HG03025 (cell line): ENCODE measurements at regions not wholly inside any gene's neighbourhood (a gene's known extent, or its start where the extent isn't known, plus 50 kb on each side); places are given as distances from the start of the nearest gene placed in this dataset.
"Not testable (repeated sequence)": the region's sequence is repeated elsewhere in the genome, so short reads cannot be mapped to it uniquely, and the experiment has no call there.

Source experiments
- ATAC-seq: cut with Tn5 transposase; IDR thresholded peaks from one replicate; pipeline ENCODE4 v1.9.1; 2021; ENCODE audit warnings: mild to moderate bottlenecking, moderate library complexity; ENCODE audit not compliant: unreplicated experiment, low FRiP score

- no peak for ATAC-seq
Measured at GRCh38 chr4:188903986-188904385, 764.7 kb downstream of the TRIML1 start.

GRCh38 chr4:188904617-188905016 lies 765.4 kb downstream of the TRIML1 start:
- no peak for ATAC-seq

GRCh38 chr4:188905248-188905647 lies 766.0 kb downstream of the TRIML1 start:
- no peak for ATAC-seq

DNA sequence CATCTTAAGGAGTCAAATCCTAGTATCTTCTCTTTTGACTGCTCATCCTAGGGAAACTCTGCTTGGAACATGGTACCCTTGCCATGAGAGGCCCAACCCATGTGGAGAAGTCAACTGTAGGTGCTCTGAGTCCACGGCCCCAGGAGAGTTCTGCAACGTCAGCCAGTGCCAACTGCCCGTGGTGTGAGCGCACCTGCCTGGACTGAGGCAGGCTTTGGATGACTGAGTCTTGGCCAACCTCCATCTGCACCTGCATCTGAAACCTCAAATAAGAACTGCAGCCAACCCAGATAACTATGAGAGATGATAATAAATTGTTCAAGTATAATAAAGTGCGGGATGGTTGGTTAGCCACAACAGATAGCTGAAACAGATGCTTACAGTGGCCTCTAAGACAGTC lies 772.0 kb downstream of the TRIML1 start:
- ATAC-seq, result no peak

- ATAC-seq, result no peak
Measured at GRCh38 chr4:188911707-188912106, 772.5 kb downstream of the TRIML1 start.

- no peak for ATAC-seq
Measured at GRCh38 chr4:188915175-188915574, 775.9 kb downstream of the TRIML1 start.

DNA sequence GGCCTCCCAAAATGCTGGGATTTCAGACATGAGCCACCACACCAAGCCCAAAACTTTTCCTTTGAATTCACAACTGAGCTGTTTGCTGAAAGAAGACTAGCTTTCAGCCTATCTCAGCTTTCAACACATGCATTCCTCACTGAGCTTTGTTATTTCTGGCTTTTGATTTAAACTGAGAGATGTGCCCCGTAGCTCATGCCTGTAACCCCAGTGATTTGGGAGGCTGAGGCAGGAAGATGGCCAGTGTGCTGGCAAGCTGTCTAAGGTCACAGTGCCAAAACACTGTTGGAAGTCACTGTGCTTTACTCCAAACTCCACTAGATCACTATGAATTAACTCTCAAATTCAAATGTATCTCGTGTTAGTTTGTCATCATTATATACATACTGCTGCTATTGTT lies 779.5 kb downstream of the TRIML1 start:
- ATAC-seq, result no peak

DNA sequence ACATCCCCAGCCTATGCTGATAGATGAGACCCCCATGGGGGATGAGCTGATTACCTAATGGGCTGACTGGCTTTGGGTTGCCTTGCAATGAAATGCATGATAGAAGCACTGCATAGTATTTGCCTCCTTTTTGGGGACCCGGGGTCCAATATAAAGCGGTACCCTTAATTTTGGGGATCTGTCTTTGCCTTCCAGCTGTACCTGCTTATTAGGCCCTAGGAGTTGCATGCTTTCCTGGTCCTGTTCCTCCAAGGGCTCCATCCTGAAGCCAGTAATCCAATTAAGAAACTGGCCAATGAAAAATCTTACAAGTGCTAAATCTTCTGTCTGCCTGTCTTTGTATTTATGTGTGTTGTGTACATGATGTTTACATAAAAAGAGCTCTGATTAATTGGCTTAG lies 791.6 kb downstream of the TRIML1 start:
- no peak for ATAC-seq

GRCh38 chr4:188934320-188934962 lies 795.2 kb downstream of the TRIML1 start:
- no peak for ATAC-seq

DNA sequence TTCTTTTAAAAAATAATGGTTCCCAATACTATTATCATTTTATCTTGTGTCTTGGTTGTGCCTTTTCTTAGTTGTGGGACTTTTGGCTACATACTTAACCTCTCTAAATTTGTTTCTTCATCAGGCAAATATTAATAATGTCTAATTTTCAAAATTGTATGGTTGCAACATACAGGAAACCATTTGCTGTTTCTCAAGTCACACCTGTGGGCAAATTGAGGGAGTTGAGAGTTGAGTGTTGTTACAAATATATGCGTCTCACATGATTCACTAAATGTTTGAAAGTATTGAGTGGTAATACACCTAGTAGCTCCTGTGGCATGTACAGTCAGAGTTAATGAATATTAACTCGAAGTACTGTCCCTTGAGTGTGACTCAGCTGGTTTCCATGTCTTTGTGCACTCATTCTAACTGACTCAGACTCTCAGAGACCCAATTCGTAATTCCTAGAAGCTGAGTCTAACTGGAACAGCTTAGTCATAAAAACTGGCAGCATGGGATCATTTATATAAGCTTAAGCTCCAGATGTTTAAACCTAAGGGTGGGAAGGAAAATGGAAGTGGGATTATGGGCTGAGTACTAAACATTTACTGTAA lies 802.4 kb downstream of the TRIML1 start:
- no peak for ATAC-seq

- ATAC-seq, result no peak
Measured at GRCh38 chr4:188942606-188943005, 803.4 kb downstream of the TRIML1 start.

GRCh38 chr4:188949596-188949995 lies 810.4 kb downstream of the TRIML1 start:
- no peak for ATAC-seq

DNA sequence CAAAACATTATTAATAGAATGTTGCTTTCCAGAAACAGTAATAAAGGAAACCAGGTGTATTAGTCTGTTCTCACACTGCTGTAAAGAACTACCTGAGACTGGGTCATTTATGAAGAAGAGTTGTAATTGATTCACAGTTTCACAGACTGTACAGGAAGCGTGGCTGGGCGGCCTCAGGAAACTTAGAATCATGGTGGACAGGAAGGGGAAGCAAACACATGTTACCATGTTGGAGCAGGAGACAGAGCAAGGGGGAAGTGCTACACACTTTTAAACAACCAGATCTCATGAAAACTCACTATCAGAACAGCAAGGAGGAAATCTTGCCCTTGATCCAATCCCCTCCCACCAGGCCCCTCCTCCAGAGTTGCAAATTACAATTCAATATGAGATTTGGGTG lies 815.8 kb downstream of the TRIML1 start:
- ATAC-seq, result no peak

- ATAC-seq, result no peak
Measured at GRCh38 chr4:188956566-188956965, 817.3 kb downstream of the TRIML1 start.

DNA sequence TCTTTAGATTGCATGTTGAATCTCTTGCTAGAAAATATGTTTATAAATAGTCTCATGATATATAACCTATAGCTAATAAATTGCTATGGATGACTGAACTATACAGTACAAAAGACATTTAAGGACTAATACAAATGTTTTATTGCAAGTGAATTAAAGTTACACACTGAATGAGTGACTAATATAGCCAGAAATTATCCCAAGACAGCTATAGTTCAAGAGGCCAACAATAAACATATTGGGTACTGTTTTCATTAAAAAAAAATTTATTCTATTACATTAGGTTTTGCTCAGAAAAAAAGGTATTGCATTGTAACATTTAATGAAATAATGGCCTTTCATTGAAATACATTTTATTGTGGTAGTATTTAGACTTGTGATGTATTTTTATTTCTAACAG lies 819.1 kb downstream of the TRIML1 start:
- ATAC-seq, result no peak

DNA sequence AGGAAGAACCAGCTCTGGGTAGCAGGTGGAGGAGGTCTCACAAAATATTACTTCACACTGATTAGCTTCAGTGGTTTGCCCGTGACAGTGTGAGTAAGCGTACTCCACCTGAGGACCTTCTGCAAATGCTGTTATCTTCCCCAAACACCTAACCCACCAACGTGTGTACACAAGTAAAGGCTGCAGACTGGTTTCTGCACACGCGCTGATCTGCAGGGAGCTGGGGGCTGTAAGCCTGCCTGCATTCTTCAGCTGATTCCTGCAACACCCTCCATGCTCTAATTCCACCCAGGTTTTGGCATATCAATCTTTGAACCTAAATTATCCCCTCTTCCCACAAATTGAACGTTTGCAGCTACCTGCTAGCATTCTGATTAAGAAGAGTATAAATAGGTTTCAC lies 820.2 kb downstream of the TRIML1 start:
- ATAC-seq, result no peak

DNA sequence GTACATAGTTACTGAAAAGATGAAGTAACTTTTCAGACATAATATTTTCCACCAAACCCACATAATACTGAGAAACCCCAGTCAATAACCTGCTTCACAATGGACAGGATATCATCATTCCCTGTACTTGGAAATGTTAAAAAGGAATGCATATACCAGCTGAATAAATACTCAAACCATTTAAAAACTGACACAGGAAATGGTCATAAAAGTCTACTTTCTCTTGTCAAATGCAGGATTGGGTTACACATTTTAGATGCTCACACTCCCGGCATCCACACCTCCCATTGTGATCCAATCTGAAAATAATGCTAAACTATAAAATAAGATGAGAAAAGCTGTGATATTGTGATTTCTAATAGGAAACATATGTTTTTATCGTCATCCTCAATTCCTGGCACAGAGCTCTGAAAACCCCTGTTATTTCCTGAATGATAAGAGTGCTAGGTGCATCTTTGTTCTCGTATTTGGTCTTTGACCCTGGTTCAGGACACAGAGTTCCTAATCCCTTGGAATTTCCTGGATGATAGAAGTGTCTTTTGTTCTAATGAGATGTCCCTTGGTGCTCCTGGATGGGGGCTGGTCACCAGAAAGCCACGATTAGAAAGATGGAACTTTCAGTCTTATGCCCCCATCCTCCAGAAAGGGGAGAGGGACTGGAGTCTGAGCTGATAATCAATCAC lies 821.3 kb downstream of the TRIML1 start:
- ATAC-seq, result no peak

- no peak for ATAC-seq
Measured at GRCh38 chr4:188971125-188971524, 831.9 kb downstream of the TRIML1 start.

GRCh38 chr4:188975271-188975670 lies 836.0 kb downstream of the TRIML1 start:
- ATAC-seq, result no peak

DNA sequence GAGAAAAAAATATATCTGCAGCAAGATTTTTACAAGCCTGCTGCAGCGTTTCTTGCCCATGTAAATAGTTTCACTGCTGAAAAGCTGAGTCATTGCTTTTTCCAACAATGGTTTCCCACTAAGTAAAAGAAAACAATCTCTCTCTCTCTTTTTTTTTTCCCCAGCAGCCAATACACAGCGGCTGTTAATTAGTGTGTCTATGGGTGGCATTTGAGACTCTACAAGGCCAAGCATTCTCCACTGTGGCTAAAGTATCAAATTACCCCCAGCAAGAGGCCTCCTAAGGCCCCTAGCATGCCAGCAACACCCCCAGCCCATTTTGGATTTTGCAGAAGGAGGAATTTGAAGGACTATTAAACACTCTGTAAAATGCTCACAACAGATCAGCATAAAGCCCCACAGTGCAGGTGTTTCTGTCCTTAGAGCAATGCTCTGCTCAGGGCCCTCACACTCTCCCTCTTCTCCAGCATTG lies 837.4 kb downstream of the TRIML1 start:
- no peak for ATAC-seq

DNA sequence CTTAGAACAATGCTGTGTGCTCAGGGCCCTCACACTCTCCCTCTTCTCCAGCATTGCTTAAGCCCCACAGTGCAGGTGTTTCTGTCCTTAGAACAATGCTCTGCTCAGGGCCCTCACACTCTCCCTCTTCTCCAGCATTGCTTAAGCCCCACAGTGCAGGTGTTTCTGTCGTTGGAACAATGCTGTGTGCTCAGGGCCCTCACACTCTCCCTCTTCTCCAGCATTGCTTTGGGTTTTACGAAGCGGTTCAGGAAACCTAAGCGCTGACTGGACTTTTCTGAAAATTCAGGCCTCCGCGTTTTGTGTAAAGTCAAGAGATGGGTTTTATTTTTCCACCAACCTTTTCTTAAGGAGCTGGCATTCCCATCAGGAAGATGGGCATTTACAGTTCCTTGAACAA lies 838.0 kb downstream of the TRIML1 start:
- not testable (repeated sequence) for ATAC-seq

DNA sequence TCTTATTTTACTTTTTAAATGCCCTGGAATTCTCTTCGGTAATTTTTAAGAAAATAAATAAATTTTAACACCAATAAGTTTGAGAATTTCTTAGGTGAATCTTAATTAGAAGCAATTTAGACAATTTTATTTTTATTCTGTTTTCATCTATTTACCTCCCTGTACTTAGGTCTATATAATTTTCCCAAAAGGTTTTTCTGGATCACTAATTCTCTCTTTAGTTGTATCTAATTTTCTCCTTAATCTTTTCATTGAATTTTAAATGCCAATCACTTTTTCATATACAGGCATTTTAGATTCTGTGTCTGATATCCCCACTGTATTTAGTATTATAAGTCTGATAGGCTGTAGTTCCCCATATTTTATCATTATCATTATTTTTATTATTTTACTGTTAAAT lies 845.3 kb downstream of the TRIML1 start:
- no peak for ATAC-seq
